ENCODE measurements at regions not wholly inside any gene's neighbourhood (a gene's known extent, or its start where the extent isn't known, plus 50 kb on each side); places are given as distances from the start of the nearest gene placed in this dataset.

DNA sequence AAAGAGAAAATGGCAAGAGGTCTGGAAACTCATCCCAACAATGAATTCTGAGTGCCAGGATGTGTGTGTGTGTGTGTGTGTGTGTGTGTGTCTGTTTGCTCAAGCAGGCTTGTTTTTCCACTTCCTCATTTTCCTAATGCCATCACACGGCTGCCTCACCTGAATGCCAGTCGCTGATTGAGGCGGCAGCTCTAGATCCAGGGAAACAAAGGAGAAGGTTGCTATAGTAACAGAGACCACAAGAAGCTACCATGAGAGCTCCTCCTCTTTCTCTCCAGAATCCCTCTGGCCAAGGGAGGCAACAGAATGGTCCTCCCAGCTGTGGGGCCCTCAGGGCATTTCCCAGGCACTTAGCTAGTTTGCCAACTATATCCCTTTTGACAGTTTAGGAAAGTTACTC, 241.1 kb upstream of the TSHZ2 start:
- no peaks in the 10 kb centered on the region for H3K4me1 ChIP-seq (ENCODE audit: control insufficient read depth in 5 of 5, insufficient read depth in 5 of 5, low read length in 5 of 5)
- no peak overlapping the region for H3K27ac ChIP-seq (ENCODE audit: low read depth, low read length)
- no peaks in the 10 kb centered on the region for H3K36me3 ChIP-seq (ENCODE audit: control insufficient read depth in 5 of 5, insufficient read depth in 5 of 5, low read length in 5 of 5)
- H3K27me3 ChIP-seq (ENCODE audit: control insufficient read depth in 5 of 5, insufficient read depth in 4 of 5, low read length in 5 of 5): no peaks in the 10 kb centered on the region
- no peak overlapping the region for H3K4me3 ChIP-seq (ENCODE audit: low read depth in 1 of 5, low read length in 5 of 5)
- H3K9ac ChIP-seq (ENCODE audit: low read length in 5 of 5): no peak overlapping the region
- peaks cover 0 to 12% (median 2%) of the 10 kb centered on the region in 5 donors for H3K9me3 ChIP-seq (ENCODE audit: control insufficient read depth in 5 of 5, low read length in 5 of 5)

GRCh38 chr20:52727740-52728456, 244.3 kb upstream of the TSHZ2 start:
- H3K27ac ChIP-seq (ENCODE audit: low read depth, low read length): no peak overlapping the region
- H3K9ac ChIP-seq (ENCODE audit: low read length in 5 of 5): no peak overlapping the region
- H3K4me1 ChIP-seq (ENCODE audit: control insufficient read depth in 5 of 5, insufficient read depth in 5 of 5, low read length in 5 of 5): no peaks in the 10 kb centered on the region
- H3K9me3 ChIP-seq (ENCODE audit: control insufficient read depth in 5 of 5, low read length in 5 of 5): peaks cover 0 to 12% (median 2%) of the 10 kb centered on the region in 5 donors
- H3K4me3 ChIP-seq (ENCODE audit: low read depth in 1 of 5, low read length in 5 of 5): no peak overlapping the region
- no peaks in the 10 kb centered on the region for H3K36me3 ChIP-seq (ENCODE audit: control insufficient read depth in 5 of 5, insufficient read depth in 5 of 5, low read length in 5 of 5)
- no peaks in the 10 kb centered on the region for H3K27me3 ChIP-seq (ENCODE audit: control insufficient read depth in 5 of 5, insufficient read depth in 4 of 5, low read length in 5 of 5)

DNA sequence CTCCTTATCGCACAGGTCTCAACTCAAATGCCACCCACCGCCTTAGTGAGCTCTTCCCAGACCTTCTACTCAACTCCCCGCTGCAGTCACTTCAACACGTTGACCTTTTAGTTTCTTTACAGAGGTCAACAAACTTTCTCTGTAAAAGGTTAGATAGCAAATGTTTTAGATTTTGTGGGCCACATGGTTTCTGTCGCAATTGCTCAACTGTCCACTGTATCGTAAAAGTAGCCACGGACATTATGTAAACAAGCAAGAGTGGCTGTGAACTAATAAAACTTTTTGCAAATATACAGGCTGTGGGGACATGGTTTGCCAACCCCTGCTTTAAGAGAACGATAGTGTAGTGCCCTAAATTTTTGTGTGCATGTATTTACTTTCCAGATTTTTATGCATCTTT, 247.6 kb upstream of the TSHZ2 start:
- Histone ChIP-seq H3K9ac (ENCODE audit: low read length in 5 of 5) (no peak overlapping the region), H3K27me3 (ENCODE audit: control insufficient read depth in 5 of 5, insufficient read depth in 4 of 5, low read length in 5 of 5) (no peaks in the 10 kb centered on the region), H3K36me3 (ENCODE audit: control insufficient read depth in 5 of 5, insufficient read depth in 5 of 5, low read length in 5 of 5) (no peaks in the 10 kb centered on the region), H3K27ac (ENCODE audit: low read depth, low read length) (no peak overlapping the region), H3K4me3 (ENCODE audit: low read depth in 1 of 5, low read length in 5 of 5) (no peak overlapping the region), H3K4me1 (ENCODE audit: control insufficient read depth in 5 of 5, insufficient read depth in 5 of 5, low read length in 5 of 5) (no peaks in the 10 kb centered on the region), H3K9me3 (ENCODE audit: control insufficient read depth in 5 of 5, low read length in 5 of 5) (peaks cover 0 to 2% (median 0%) of the 10 kb centered on the region in 5 donors)

GRCh38 chr20:52722926-52723688, 249.1 kb upstream of the TSHZ2 start:
- no peaks in the 10 kb centered on the region for H3K36me3 ChIP-seq (ENCODE audit: control insufficient read depth in 5 of 5, insufficient read depth in 5 of 5, low read length in 5 of 5)
- H3K9me3 ChIP-seq (ENCODE audit: control insufficient read depth in 5 of 5, low read length in 5 of 5): peaks cover 0 to 2% (median 0%) of the 10 kb centered on the region in 5 donors
- H3K27ac ChIP-seq (ENCODE audit: low read depth, low read length): no peak overlapping the region
- H3K9ac ChIP-seq (ENCODE audit: low read length in 5 of 5): no peak overlapping the region
- H3K27me3 ChIP-seq (ENCODE audit: control insufficient read depth in 5 of 5, insufficient read depth in 4 of 5, low read length in 5 of 5): no peaks in the 10 kb centered on the region
- H3K4me3 ChIP-seq (ENCODE audit: low read depth in 1 of 5, low read length in 5 of 5): no peak overlapping the region
- no peaks in the 10 kb centered on the region for H3K4me1 ChIP-seq (ENCODE audit: control insufficient read depth in 5 of 5, insufficient read depth in 5 of 5, low read length in 5 of 5)

DNA sequence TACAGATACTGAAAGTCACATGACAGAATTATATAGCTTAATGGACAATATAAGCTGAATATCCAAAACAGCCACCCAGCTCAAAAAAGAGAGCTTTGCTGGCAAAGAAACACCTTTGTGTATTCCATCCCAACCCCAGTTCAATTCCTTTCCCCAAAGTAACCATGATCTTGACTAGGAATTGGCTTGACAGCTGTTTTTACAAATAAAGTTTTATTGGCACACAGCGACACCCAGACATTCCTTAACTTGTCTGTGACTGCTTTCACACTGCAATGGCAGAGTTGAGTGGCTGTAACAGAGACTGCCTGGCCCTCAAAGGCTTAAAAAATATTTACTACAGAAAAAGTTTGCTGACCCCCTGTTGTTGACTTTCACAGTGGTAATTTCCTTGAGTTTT, 264.0 kb upstream of the TSHZ2 start:
- no peaks in the 10 kb centered on the region for H3K27me3 ChIP-seq (ENCODE audit: control insufficient read depth in 5 of 5, insufficient read depth in 4 of 5, low read length in 5 of 5)
- H3K9me3 ChIP-seq (ENCODE audit: control insufficient read depth in 5 of 5, low read length in 5 of 5): no peaks in the 10 kb centered on the region
- no peak overlapping the region for H3K9ac ChIP-seq (ENCODE audit: low read length in 5 of 5)
- no peaks in the 10 kb centered on the region for H3K4me1 ChIP-seq (ENCODE audit: control insufficient read depth in 5 of 5, insufficient read depth in 5 of 5, low read length in 5 of 5)
- H3K4me3 ChIP-seq (ENCODE audit: low read depth in 1 of 5, low read length in 5 of 5): no peak overlapping the region
- no peak overlapping the region for H3K27ac ChIP-seq (ENCODE audit: low read depth, low read length)
- no peaks in the 10 kb centered on the region for H3K36me3 ChIP-seq (ENCODE audit: control insufficient read depth in 5 of 5, insufficient read depth in 5 of 5, low read length in 5 of 5)

GRCh38 chr20:52704553-52704952, 267.6 kb upstream of the TSHZ2 start:
- Histone ChIP-seq H3K27me3 (ENCODE audit: control insufficient read depth in 5 of 5, insufficient read depth in 4 of 5, low read length in 5 of 5) (no peaks in the 10 kb centered on the region), H3K4me3 (ENCODE audit: low read depth in 1 of 5, low read length in 5 of 5) (no peak overlapping the region), H3K9ac (ENCODE audit: low read length in 5 of 5) (no peak overlapping the region), H3K27ac (ENCODE audit: low read depth, low read length) (no peak overlapping the region), H3K36me3 (ENCODE audit: control insufficient read depth in 5 of 5, insufficient read depth in 5 of 5, low read length in 5 of 5) (no peaks in the 10 kb centered on the region), H3K9me3 (ENCODE audit: control insufficient read depth in 5 of 5, low read length in 5 of 5) (no peaks in the 10 kb centered on the region), H3K4me1 (ENCODE audit: control insufficient read depth in 5 of 5, insufficient read depth in 5 of 5, low read length in 5 of 5) (no peaks in the 10 kb centered on the region)

- H3K4me3 ChIP-seq (ENCODE audit: low read depth in 1 of 5, low read length in 5 of 5): no peak overlapping the region
- no peak overlapping the region for H3K9ac ChIP-seq (ENCODE audit: low read length in 5 of 5)
- no peaks in the 10 kb centered on the region for H3K9me3 ChIP-seq (ENCODE audit: control insufficient read depth in 5 of 5, low read length in 5 of 5)
- no peak overlapping the region for H3K27ac ChIP-seq (ENCODE audit: low read depth, low read length)
- peaks cover 0 to 11% (median 2%) of the 10 kb centered on the region in 5 donors for H3K4me1 ChIP-seq (ENCODE audit: control insufficient read depth in 5 of 5, insufficient read depth in 5 of 5, low read length in 5 of 5)
- H3K36me3 ChIP-seq (ENCODE audit: control insufficient read depth in 5 of 5, insufficient read depth in 5 of 5, low read length in 5 of 5): no peaks in the 10 kb centered on the region
- H3K27me3 ChIP-seq (ENCODE audit: control insufficient read depth in 5 of 5, insufficient read depth in 4 of 5, low read length in 5 of 5): no peaks in the 10 kb centered on the region
Observed at GRCh38 chr20:52688345-52688744, 283.8 kb upstream of the TSHZ2 start.

- no peak overlapping the region for H3K9ac ChIP-seq (ENCODE audit: low read length in 5 of 5)
- H3K27ac ChIP-seq (ENCODE audit: low read depth, low read length): no peak overlapping the region
- no peaks in the 10 kb centered on the region for H3K27me3 ChIP-seq (ENCODE audit: control insufficient read depth in 5 of 5, insufficient read depth in 4 of 5, low read length in 5 of 5)
- H3K36me3 ChIP-seq (ENCODE audit: control insufficient read depth in 5 of 5, insufficient read depth in 5 of 5, low read length in 5 of 5): no peaks in the 10 kb centered on the region
- no peak overlapping the region for H3K4me3 ChIP-seq (ENCODE audit: low read depth in 1 of 5, low read length in 5 of 5)
- peaks cover 0 to 4% (median 0%) of the 10 kb centered on the region in 5 donors for H3K9me3 ChIP-seq (ENCODE audit: control insufficient read depth in 5 of 5, low read length in 5 of 5)
- peaks cover 0 to 11% (median 2%) of the 10 kb centered on the region in 5 donors for H3K4me1 ChIP-seq (ENCODE audit: control insufficient read depth in 5 of 5, insufficient read depth in 5 of 5, low read length in 5 of 5)
Observed at GRCh38 chr20:52684905-52685304, 287.3 kb upstream of the TSHZ2 start.

- H3K27ac ChIP-seq (ENCODE audit: low read depth, low read length): no peak overlapping the region
- H3K9ac ChIP-seq (ENCODE audit: low read length in 5 of 5): no peak overlapping the region
- H3K9me3 ChIP-seq (ENCODE audit: control insufficient read depth in 5 of 5, low read length in 5 of 5): peaks cover 0 to 4% (median 0%) of the 10 kb centered on the region in 5 donors
- H3K4me1 ChIP-seq (ENCODE audit: control insufficient read depth in 5 of 5, insufficient read depth in 5 of 5, low read length in 5 of 5): peaks cover 0 to 11% (median 2%) of the 10 kb centered on the region in 5 donors
- H3K36me3 ChIP-seq (ENCODE audit: control insufficient read depth in 5 of 5, insufficient read depth in 5 of 5, low read length in 5 of 5): no peaks in the 10 kb centered on the region
- no peaks in the 10 kb centered on the region for H3K27me3 ChIP-seq (ENCODE audit: control insufficient read depth in 5 of 5, insufficient read depth in 4 of 5, low read length in 5 of 5)
- H3K4me3 ChIP-seq (ENCODE audit: low read depth in 1 of 5, low read length in 5 of 5): no peak overlapping the region
Observed at GRCh38 chr20:52684176-52684575, 288.0 kb upstream of the TSHZ2 start.

DNA sequence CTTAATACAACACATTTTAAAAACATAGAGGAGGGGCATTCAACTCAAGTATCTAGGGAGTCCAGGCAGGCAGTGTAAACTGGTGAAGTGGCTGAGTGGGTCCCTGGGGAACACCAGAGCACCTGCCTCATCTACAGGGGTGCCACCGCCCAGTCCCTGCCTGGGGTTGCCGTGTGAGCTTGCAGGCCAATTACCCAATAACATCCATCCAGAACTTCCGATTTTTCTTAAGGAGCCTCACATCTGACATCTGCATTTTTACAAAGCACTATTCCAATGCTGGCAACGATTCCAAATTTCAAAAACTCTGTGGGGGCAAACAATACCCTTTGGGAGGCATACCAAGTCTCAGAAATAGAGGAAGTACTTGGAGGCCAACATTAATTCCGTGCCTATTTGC, 288.4 kb upstream of the TSHZ2 start:
- Histone ChIP-seq H3K36me3 (ENCODE audit: control insufficient read depth in 5 of 5, insufficient read depth in 5 of 5, low read length in 5 of 5) (no peaks in the 10 kb centered on the region), H3K27ac (ENCODE audit: low read depth, low read length) (no peak overlapping the region), H3K9ac (ENCODE audit: low read length in 5 of 5) (no peak overlapping the region), H3K4me1 (ENCODE audit: control insufficient read depth in 5 of 5, insufficient read depth in 5 of 5, low read length in 5 of 5) (peaks cover 0 to 11% (median 2%) of the 10 kb centered on the region in 5 donors), H3K27me3 (ENCODE audit: control insufficient read depth in 5 of 5, insufficient read depth in 4 of 5, low read length in 5 of 5) (no peaks in the 10 kb centered on the region), H3K4me3 (ENCODE audit: low read depth in 1 of 5, low read length in 5 of 5) (no peak overlapping the region), H3K9me3 (ENCODE audit: control insufficient read depth in 5 of 5, low read length in 5 of 5) (peaks cover 0 to 4% (median 0%) of the 10 kb centered on the region in 5 donors)

Measured in subcutaneous abdominal adipose tissue (tissue), 5 donors.